HG02678 (cell line): ENCODE measurements at regions not wholly inside any gene's neighbourhood (a gene's known extent, or its start where the extent isn't known, plus 50 kb on each side); places are given as distances from the start of the nearest gene placed in this dataset.
"Not testable (repeated sequence)": the region's sequence is repeated elsewhere in the genome, so short reads cannot be mapped to it uniquely, and the experiment has no call there.

Experiments
- ATAC-seq: cut with Tn5 transposase; IDR thresholded peaks from one replicate; pipeline ENCODE4 v1.9.1; 2021; ENCODE audit warnings: mild to moderate bottlenecking, moderate library complexity; ENCODE audit not compliant: unreplicated experiment

- not testable (repeated sequence) for ATAC-seq
Measured at GRCh38 chr6:2317498-2317897, 72.1 kb upstream of the GMDS start.

DNA sequence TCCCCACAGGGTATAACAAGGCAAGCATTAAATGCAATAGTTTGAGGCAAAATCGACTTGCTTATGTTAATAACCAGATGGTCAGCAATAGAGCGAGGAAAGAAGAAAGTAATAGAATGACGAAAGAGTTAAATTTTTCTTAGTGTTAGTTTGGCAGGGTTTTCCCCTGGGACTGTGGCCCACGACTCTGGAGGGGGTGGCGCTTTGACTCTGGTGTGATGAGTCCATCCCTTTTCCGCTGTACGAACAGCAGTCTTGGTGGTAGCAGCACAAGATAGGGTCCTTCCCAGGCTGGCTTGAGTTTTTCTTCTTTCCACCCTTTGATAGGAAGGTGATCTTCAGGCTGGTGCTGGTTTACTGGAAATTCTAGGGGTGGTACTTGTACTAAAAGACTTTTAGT is 69.2 kb upstream of the GMDS start:
- ATAC-seq: no peak

GRCh38 chr6:2310042-2310441 is 64.6 kb upstream of the GMDS start:
- ATAC-seq: no peak

DNA sequence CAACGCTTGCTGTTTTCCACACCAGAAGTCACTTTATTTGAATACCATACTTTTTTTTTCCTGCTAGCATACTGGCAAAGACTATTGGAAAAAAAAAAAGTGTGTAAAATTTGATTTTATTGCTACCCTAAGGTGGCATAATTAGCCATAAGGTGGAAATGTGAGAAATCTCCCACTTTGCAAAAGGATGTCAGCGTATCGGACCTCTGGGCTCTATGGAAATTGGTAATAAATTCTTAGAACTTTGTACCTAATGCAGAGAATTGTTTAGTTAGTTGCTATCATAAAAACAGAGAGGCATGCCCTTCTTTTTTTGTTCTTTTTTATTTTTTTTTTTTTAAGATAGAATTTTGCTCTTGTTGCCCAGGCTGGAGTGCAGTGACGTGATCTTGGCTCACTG is 63.7 kb upstream of the GMDS start:
- ATAC-seq: no peak

GRCh38 chr6:2307799-2308198 is 62.4 kb upstream of the GMDS start:
- no peak for ATAC-seq

DNA sequence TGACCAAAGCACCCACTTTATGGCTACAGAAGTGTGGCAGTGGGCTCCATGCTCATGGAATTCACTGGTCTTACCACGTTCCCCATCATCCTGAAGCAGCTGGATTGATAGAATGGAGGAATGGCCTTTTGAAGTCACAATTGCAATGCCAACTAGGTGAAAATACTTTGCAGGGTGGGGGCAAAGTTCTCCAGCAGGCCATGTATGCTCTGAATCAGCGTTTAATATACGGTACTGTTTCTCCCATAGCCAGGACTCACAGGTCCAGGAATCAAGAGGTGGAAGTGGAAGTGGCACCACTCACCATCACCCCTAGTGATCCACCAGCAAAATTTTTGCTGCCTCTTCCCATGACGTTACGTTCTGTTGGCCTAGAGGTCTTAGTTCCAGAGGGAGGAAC is 60.5 kb upstream of the GMDS start:
- ATAC-seq: no peak

DNA sequence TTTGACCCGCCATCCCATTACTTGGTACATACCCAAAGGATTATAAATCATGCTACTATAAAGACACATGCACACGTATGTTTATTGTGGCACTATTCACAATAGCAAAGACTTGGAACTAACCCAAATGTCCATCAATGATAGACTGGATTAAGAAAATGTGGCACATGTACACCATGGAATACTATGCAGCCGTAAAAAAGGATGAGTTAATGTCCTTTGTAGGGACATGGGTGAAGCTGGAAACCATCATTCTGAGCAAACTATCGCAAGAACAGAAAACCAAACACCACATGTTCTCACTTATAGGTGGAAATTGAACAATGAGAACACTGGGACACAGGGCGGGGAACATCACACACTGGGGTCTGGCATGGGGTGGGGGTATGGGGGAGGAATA is 57.1 kb upstream of the GMDS start:
- not testable (repeated sequence) for ATAC-seq

DNA sequence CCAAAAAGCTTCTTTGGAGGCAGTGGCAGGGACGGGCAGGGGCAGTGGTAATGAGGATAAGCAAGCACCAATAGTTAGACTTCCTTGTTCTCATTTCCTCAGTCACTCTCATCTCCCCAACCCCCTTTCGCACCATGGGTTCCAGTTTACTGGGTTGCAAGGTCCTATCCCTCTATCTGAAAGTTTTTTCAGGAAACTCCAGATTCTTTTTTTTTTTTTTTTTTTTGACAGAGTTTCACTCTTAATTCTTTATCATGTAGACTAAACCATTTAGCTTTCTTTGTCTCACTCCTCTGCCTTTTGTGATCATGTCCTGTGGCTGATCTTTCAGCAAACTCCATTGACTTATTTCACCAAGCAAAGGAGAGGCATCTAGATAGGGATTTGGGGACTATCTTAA is 51.4 kb upstream of the GMDS start:
- ATAC-seq: no peak
